CD14-positive monocyte (primary cell): ENCODE measurements at regions not wholly inside any gene's neighbourhood (a gene's known extent, or its start where the extent isn't known, plus 50 kb on each side); places are given as distances from the start of the nearest gene placed in this dataset.

Experiments
- DNase-seq, 3 donors: peaks; one replicate each; pipeline ENCODE4 v3.0.0-alpha.2; 2011 to 2022
- H2AFZ ChIP-seq: 2 replicates; pipeline ENCODE4 v1.6.0; 2012; ENCODE audit warnings: mild to moderate bottlenecking, low read depth, low read length, inconsistent platforms; ENCODE audit not compliant: insufficient read depth, poor library complexity, severe bottlenecking
- H3K27ac ChIP-seq, 2 donors: 1 replicate in 1 of 2; 2 replicates in 1 of 2; pipeline ENCODE4 v1.5.1; 2012 to 2013; ENCODE audit warnings: low read length in 2 of 2, control low read depth in 1 of 2, inconsistent platforms in 1 of 2, low read depth in 1 of 2, mild to moderate bottlenecking in 1 of 2
- H3K27me3 ChIP-seq, 2 donors: one replicate each; pipeline versions ENCODE4 v1.6.0 to v1.6.1; 2011 to 2013; ENCODE audit warnings: low read length in 2 of 2; ENCODE audit not compliant: control insufficient read depth in 2 of 2, insufficient read depth in 2 of 2
- H3K36me3 ChIP-seq, 2 donors: replicated peaks in 1 of 2; 1 replicate in 1 of 2; 2 replicates in 1 of 2; pipeline versions ENCODE4 v1.5.1 to v1.6.1; 2012 to 2013; ENCODE audit warnings: low read length in 2 of 2, control low read depth in 1 of 2, inconsistent platforms in 1 of 2, mild to moderate bottlenecking in 1 of 2; ENCODE audit not compliant: insufficient read depth in 2 of 2, control insufficient read depth in 1 of 2
- H3K4me1 ChIP-seq, 2 donors: 1 replicate in 1 of 2; 2 replicates in 1 of 2; pipeline versions ENCODE4 v1.5.1 to v1.6.1; 2012 to 2013; ENCODE audit warnings: low read length in 2 of 2, control low read depth in 1 of 2, inconsistent platforms in 1 of 2, mild to moderate bottlenecking in 1 of 2, moderate library complexity in 1 of 2; ENCODE audit not compliant: insufficient read depth in 2 of 2, control insufficient read depth in 1 of 2
- H3K4me2 ChIP-seq: replicated peaks from 2 replicates; pipeline ENCODE3; 2012; ENCODE audit warnings: low read length, moderate library complexity, mild to moderate bottlenecking; ENCODE audit not compliant: poor library complexity, severe bottlenecking; ENCODE audit errors: extremely low read depth
- H3K4me3 ChIP-seq, 3 experiments: fragments of 200-600 bp in 1 of 3; sonication (generic) in 1 of 3; replicated peaks in 1 of 3; 1 replicate in 2 of 3; 2 replicates in 1 of 3; pipeline ENCODE4 v1.5.1; 2011 to 2013; ENCODE audit warnings: low read length in 3 of 3, mild to moderate bottlenecking in 3 of 3, control low read depth in 2 of 3, low read depth in 2 of 3, inconsistent platforms in 1 of 3, moderate library complexity in 1 of 3
- H3K79me2 ChIP-seq: 2 replicates; pipeline ENCODE4 v1.6.0; 2012; ENCODE audit warnings: mild to moderate bottlenecking, control low read depth, inconsistent platforms, low read length, moderate library complexity; ENCODE audit not compliant: insufficient read depth
- H3K9ac ChIP-seq: 2 replicates; pipeline ENCODE4 v1.6.0; 2017; ENCODE audit warnings: low read length, mild to moderate bottlenecking; ENCODE audit not compliant: insufficient read depth, poor library complexity, severe bottlenecking
- H3K9me3 ChIP-seq, 2 donors: replicated peaks in 1 of 2; 1 replicate in 1 of 2; 2 replicates in 1 of 2; pipeline versions ENCODE4 v1.5.1 to v1.6.1; 2012 to 2013; ENCODE audit warnings: low read length in 2 of 2, control low read depth in 1 of 2; ENCODE audit not compliant: control insufficient read depth in 1 of 2, insufficient read depth in 1 of 2
- H4K20me1 ChIP-seq: 2 replicates; pipeline ENCODE4 v1.6.0; 2012; ENCODE audit warnings: mild to moderate bottlenecking, low read length, control low read depth, moderate library complexity; ENCODE audit not compliant: insufficient read depth
- H3K27ac Mint-ChIP-seq, 7 donors: one replicate each; pipeline ENCODE4 v1.8.0; 2020; ENCODE audit warnings: mild to moderate bottlenecking in 7 of 7, mixed read lengths in 7 of 7, moderate library complexity in 6 of 7, inconsistent platforms in 2 of 7
- H3K27me3 Mint-ChIP-seq, 3 donors: one replicate each; pipeline ENCODE4 v1.8.0; 2021 to 2022; ENCODE audit warnings: low read depth in 3 of 3, mild to moderate bottlenecking in 3 of 3, mixed read lengths in 3 of 3, moderate library complexity in 3 of 3, inconsistent platforms in 1 of 3
- H3K36me3 Mint-ChIP-seq, 2 donors: one replicate each; pipeline ENCODE4 v1.8.0; 2020; ENCODE audit warnings: mixed read lengths in 2 of 2, inconsistent platforms in 1 of 2, mild to moderate bottlenecking in 1 of 2
- H3K4me1 Mint-ChIP-seq: one replicate; pipeline ENCODE4 v1.8.0; 2020; ENCODE audit warnings: mild to moderate bottlenecking, mixed read lengths
- H3K4me3 Mint-ChIP-seq, 2 donors: one replicate each; pipeline ENCODE4 v1.8.0; 2020; ENCODE audit warnings: mild to moderate bottlenecking in 2 of 2, mixed read lengths in 2 of 2, moderate library complexity in 1 of 2
- H3K9me3 Mint-ChIP-seq, 7 donors: one replicate each; pipeline ENCODE4 v1.8.0; 2020 to 2022; ENCODE audit warnings: mixed read lengths in 7 of 7, mild to moderate bottlenecking in 6 of 7, moderate library complexity in 6 of 7, inconsistent platforms in 2 of 7
- CTCF ChIP-seq: fragments of 200-600 bp; IDR thresholded peaks from one replicate; pipeline ENCODE4 v1.8.0; 2022; ENCODE audit warnings: antibody characterized with exemption, mild to moderate bottlenecking
- WGBS: methylation state at CpG from one replicate; pipeline ENCODE4 v1.1.5; 2013; ENCODE audit warnings: missing lambda C conversion rate; ENCODE audit not compliant: insufficient coverage; 5-methylcytosine and 5-hydroxymethylcytosine counted together
- intact Hi-C, 2 donors: fragments of 100-400 bp; cut with micrococcal nuclease; formaldehyde crosslinking; loops; one replicate each; pipeline versions ENCODE4 v1.15.0 to v1.15.1; 2023

- H3K9me3 ChIP-seq = no peaks in the 10 kb centered on the region
- H3K9me3 Mint-ChIP-seq = no peaks in the 10 kb centered on the region
- no peaks in the 10 kb centered on the region for H3K4me1 Mint-ChIP-seq
- WGBS = no CpG with 5 or more reads among the region's 1 CpG
- H3K4me1 ChIP-seq = no peaks in the 10 kb centered on the region
- H3K27me3 Mint-ChIP-seq = peaks cover 0 to 4% (median 2%) of the 10 kb centered on the region in 3 donors
- H3K4me3 Mint-ChIP-seq = no peak overlapping the region
- no peak overlapping the region for H2AFZ ChIP-seq
- no peak overlapping the region for H3K27ac Mint-ChIP-seq
- intact Hi-C loops = no loop called here
- no peak for TF ChIP-seq CTCF
- no peak for DNase-seq
- no peaks in the 10 kb centered on the region for H4K20me1 ChIP-seq
- H3K36me3 ChIP-seq = no peaks in the 10 kb centered on the region
- no peaks in the 10 kb centered on the region for H3K27me3 ChIP-seq
- no peak overlapping the region for H3K4me2 ChIP-seq
- H3K27ac ChIP-seq = no peak overlapping the region
- no peak overlapping the region for H3K4me3 ChIP-seq
- no peaks in the 10 kb centered on the region for H3K79me2 ChIP-seq
- H3K9ac ChIP-seq = no peak overlapping the region
- H3K36me3 Mint-ChIP-seq = no peaks in the 10 kb centered on the region
Observed at GRCh38 chr7:115775981-115776380, 254.6 kb downstream of the TFEC start.

- DNase-seq = no peak
- Histone ChIP-seq H3K79me2 (no peaks in the 10 kb centered on the region), H3K4me2 (no peak overlapping the region), H3K9me3 (no peaks in the 10 kb centered on the region), H3K36me3 (no peaks in the 10 kb centered on the region), H3K4me3 (no peak overlapping the region), H3K27ac (no peak overlapping the region), H3K9ac (no peak overlapping the region), H3K4me1 (no peaks in the 10 kb centered on the region), H3K27me3 (no peaks in the 10 kb centered on the region), H2AFZ (no peak overlapping the region), H4K20me1 (no peaks in the 10 kb centered on the region)
- peaks cover 0 to 2% (median 0%) of the 10 kb centered on the region in 7 donors for H3K9me3 Mint-ChIP-seq
- TF ChIP-seq CTCF = no peak
- 89% methylated on average over 7 of the region's 8 CpGs for WGBS
- no peaks in the 10 kb centered on the region for H3K27me3 Mint-ChIP-seq
- no peaks in the 10 kb centered on the region for H3K4me1 Mint-ChIP-seq
- no peak overlapping the region for H3K4me3 Mint-ChIP-seq
- intact Hi-C loops = no loop called here
- no peak overlapping the region for H3K27ac Mint-ChIP-seq
- H3K36me3 Mint-ChIP-seq = no peaks in the 10 kb centered on the region
Observed at GRCh38 chr7:115763347-115763746, 267.2 kb downstream of the TFEC start.
